ENCODE measurements at regions not wholly inside any gene's neighbourhood (a gene's known extent, or its start where the extent isn't known, plus 50 kb on each side); places are given as distances from the start of the nearest gene placed in this dataset.
A peak's percentile ranks its signal among the peaks of the same experiment; 100 is the strongest.

- H3K9ac ChIP-seq (ENCODE audit: low read length), result no peak overlapping the region
- no peak overlapping the region for H3K27ac ChIP-seq (ENCODE audit: low read length)
- no peak overlapping the region for H2AFZ ChIP-seq (ENCODE audit: low read length)
- intact Hi-C loops (cut with micrococcal nuclease), result no loop called here
- H3F3A ChIP-seq (ENCODE audit: low read length, unreplicated experiment), result no peaks in the 10 kb centered on the region
- TF ChIP-seq EZH2 (IDR thresholded peaks at IDR 0.05; ENCODE audit: low read length, unreplicated experiment), result no peak
- TF ChIP-seq, protein P1, sequence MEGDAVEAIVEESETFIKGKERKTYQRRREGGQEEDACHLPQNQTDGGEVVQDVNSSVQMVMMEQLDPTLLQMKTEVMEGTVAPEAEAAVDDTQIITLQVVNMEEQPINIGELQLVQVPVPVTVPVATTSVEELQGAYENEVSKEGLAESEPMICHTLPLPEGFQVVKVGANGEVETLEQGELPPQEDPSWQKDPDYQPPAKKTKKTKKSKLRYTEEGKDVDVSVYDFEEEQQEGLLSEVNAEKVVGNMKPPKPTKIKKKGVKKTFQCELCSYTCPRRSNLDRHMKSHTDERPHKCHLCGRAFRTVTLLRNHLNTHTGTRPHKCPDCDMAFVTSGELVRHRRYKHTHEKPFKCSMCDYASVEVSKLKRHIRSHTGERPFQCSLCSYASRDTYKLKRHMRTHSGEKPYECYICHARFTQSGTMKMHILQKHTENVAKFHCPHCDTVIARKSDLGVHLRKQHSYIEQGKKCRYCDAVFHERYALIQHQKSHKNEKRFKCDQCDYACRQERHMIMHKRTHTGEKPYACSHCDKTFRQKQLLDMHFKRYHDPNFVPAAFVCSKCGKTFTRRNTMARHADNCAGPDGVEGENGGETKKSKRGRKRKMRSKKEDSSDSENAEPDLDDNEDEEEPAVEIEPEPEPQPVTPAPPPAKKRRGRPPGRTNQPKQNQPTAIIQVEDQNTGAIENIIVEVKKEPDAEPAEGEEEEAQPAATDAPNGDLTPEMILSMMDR (conservative IDR thresholded peaks at IDR 0.05; ENCODE audit: low read depth, low read length), result peak; percentile 95
- CTCF ChIA-PET, result interaction anchor here (0.5 to 1.1 kb wide), 8 partner anchors 9 to 1316 kb away, joined by 3 to 17 read pairs (median 4); no protein-coding TSS in a partner anchor
- H3K9me2 ChIP-seq (replicated peaks; ENCODE audit: low read length), result no peaks in the 10 kb centered on the region
- POLR2A ChIA-PET (ENCODE audit: unreplicated experiment), result interaction anchor here (0.6 to 0.7 kb wide), 3 partner anchors 109 to 1945 kb away, joined by 3 read pairs; no protein-coding TSS in a partner anchor
- peak; percentile 77 for ATAC-seq
- no peaks in the 10 kb centered on the region for H3K9me3 ChIP-seq (ENCODE audit: low read length)
- no peaks in the 10 kb centered on the region for H3K4me1 ChIP-seq (ENCODE audit: insufficient read depth, low read length)
- BruUV-seq (replicated peaks), result no TSS peak
- DNase-seq, result peak; percentile 78
- no peaks in the 10 kb centered on the region for H3K79me2 ChIP-seq (ENCODE audit: low read length)
- no peaks in the 10 kb centered on the region for H4K20me1 ChIP-seq (ENCODE audit: low read length)
- H3K36me3 ChIP-seq (ENCODE audit: low read depth, low read length), result no peaks in the 10 kb centered on the region
- no peak overlapping the region for H3K4me3 ChIP-seq (ENCODE audit: low read length)
- H3K27me3 ChIP-seq (ENCODE audit: low read length), result peaks cover 8% of the 10 kb centered on the region; the same call in 1 of the 2 replicates
- H3K4me2 ChIP-seq (ENCODE audit: low read length), result no peak overlapping the region
Observed at GRCh38 chr14:30283822-30284446, 275.0 kb upstream of the G2E3 start.

DNA sequence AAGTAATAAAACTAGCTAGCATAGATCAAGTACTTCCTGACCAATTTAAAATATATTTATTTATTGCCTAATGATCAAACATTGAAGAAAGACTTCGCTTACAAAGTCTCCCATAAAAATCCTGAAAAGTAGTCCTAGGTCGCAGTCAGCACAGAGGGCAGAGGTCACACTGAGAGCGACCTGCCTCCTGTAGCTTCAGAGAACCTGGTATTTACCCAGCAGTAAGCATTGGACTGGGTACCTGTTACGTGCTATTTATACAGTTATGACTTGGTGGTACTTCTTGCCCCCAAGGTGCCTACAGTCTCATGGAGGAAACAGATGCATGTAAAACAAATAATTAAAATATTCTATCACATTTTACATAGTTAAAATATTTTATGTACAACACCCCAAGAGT is 274.1 kb upstream of the G2E3 start:
- no peaks in the 10 kb centered on the region for H3K9me3 ChIP-seq (ENCODE audit: low read length)
- 0 out of 2 replicates have a peak, but pooled peaks cover 3% of the 10 kb centered on the region for H3K27me3 ChIP-seq (ENCODE audit: low read length)
- H4K20me1 ChIP-seq (ENCODE audit: low read length), result no peaks in the 10 kb centered on the region
- no peaks in the 10 kb centered on the region for H3K9me2 ChIP-seq (replicated peaks; ENCODE audit: low read length)
- H2AFZ ChIP-seq (ENCODE audit: low read length), result no peak overlapping the region
- no peak for ATAC-seq
- H3K4me1 ChIP-seq (ENCODE audit: insufficient read depth, low read length), result no peaks in the 10 kb centered on the region
- no peak overlapping the region for H3K4me2 ChIP-seq (ENCODE audit: low read length)
- TF ChIP-seq EZH2phosphoT487 (IDR thresholded peaks at IDR 0.05; ENCODE audit: borderline replicate concordance, low read length), result no peak
- TF ChIP-seq EZH2 (IDR thresholded peaks at IDR 0.05; ENCODE audit: low read length, unreplicated experiment), result no peak
- TF ChIP-seq, protein P1 (conservative IDR thresholded peaks at IDR 0.05; ENCODE audit: low read depth, low read length), result no peak
- H3K27ac ChIP-seq (ENCODE audit: low read length), result no peak overlapping the region
- H3K36me3 ChIP-seq (ENCODE audit: low read depth, low read length), result no peaks in the 10 kb centered on the region
- intact Hi-C loops (cut with micrococcal nuclease), result no loop called here
- CTCF ChIA-PET, result no interaction called here
- no peaks in the 10 kb centered on the region for H3K79me2 ChIP-seq (ENCODE audit: low read length)
- H3K4me3 ChIP-seq (ENCODE audit: low read length), result no peak overlapping the region
- POLR2A ChIA-PET (ENCODE audit: unreplicated experiment), result no interaction called here
- H3F3A ChIP-seq (ENCODE audit: low read length, unreplicated experiment), result no peaks in the 10 kb centered on the region
- BruUV-seq (replicated peaks), result no TSS peak
- H3K9ac ChIP-seq (ENCODE audit: low read length), result no peak overlapping the region
- DNase-seq, result no peak
